ENCODE measurements at regions not wholly inside any gene's neighbourhood (a gene's known extent, or its start where the extent isn't known, plus 50 kb on each side); places are given as distances from the start of the nearest gene placed in this dataset.

DNA sequence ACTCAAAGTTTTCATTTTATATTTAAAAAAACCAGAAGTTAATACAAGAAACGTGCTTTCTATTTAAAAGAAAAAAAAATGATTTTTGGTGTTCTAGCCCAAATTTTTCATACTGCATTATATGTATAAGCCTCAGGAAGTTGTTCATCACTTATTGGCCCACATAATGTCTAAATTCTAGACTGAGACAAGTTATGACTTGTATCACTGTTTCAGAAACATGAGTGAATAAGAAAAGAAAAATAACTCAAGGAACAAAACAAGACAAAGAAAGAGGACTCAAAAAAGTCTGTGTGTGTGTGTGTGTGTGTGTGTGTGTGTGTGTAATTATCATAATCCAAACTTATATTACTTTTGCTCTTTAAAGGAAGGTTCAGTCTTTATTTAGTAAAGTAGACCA lies 929.8 kb downstream of the GALC start:
- no peak for TF ChIP-seq POLR2A (IDR thresholded peaks at IDR 0.05; ENCODE audit: extremely low read depth, insufficient read length)
- TF ChIP-seq MYC (IDR thresholded peaks at IDR 0.05; ENCODE audit: low read depth, low read length): no peak
- TF ChIP-seq, protein P1, sequence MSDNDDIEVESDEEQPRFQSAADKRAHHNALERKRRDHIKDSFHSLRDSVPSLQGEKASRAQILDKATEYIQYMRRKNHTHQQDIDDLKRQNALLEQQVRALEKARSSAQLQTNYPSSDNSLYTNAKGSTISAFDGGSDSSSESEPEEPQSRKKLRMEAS (IDR thresholded peaks at IDR 0.05; ENCODE audit: low read depth, low read length): no peak
- TF ChIP-seq, protein P2, sequence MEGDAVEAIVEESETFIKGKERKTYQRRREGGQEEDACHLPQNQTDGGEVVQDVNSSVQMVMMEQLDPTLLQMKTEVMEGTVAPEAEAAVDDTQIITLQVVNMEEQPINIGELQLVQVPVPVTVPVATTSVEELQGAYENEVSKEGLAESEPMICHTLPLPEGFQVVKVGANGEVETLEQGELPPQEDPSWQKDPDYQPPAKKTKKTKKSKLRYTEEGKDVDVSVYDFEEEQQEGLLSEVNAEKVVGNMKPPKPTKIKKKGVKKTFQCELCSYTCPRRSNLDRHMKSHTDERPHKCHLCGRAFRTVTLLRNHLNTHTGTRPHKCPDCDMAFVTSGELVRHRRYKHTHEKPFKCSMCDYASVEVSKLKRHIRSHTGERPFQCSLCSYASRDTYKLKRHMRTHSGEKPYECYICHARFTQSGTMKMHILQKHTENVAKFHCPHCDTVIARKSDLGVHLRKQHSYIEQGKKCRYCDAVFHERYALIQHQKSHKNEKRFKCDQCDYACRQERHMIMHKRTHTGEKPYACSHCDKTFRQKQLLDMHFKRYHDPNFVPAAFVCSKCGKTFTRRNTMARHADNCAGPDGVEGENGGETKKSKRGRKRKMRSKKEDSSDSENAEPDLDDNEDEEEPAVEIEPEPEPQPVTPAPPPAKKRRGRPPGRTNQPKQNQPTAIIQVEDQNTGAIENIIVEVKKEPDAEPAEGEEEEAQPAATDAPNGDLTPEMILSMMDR (IDR thresholded peaks at IDR 0.05; ENCODE audit: low read depth, low read length): no peak
- H3K4me3 ChIP-seq (ENCODE audit: low read depth, low read length): no peak overlapping the region
- no peak for DNase-seq (ENCODE audit: low read depth)

DNA sequence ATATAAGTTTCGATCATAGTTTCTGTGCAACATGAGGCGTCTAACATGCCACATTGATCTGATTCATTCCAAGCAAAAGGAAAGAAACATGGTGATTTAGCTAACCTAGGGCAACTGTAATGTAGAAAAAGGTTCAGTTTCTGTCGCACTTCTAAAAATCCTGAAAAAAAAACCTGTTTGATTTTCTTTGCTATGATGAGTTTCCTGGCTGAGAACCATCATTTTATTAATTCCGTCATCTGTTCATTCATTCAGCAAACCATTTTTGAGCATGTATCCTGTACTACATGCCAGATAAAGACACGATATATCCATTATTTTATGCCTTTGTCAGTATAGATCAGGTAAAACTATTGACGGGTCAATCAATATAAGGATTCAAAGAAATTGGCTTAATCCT lies 932.6 kb downstream of the GALC start:
- no peak for TF ChIP-seq POLR2A (IDR thresholded peaks at IDR 0.05; ENCODE audit: extremely low read depth, insufficient read length)
- TF ChIP-seq, protein P2 (IDR thresholded peaks at IDR 0.05; ENCODE audit: low read depth, low read length): no peak
- TF ChIP-seq, protein P1 (IDR thresholded peaks at IDR 0.05; ENCODE audit: low read depth, low read length): no peak
- no peak for TF ChIP-seq MYC (IDR thresholded peaks at IDR 0.05; ENCODE audit: low read depth, low read length)
- H3K4me3 ChIP-seq (ENCODE audit: low read depth, low read length): no peak overlapping the region
- DNase-seq (ENCODE audit: low read depth): no peak

DNA sequence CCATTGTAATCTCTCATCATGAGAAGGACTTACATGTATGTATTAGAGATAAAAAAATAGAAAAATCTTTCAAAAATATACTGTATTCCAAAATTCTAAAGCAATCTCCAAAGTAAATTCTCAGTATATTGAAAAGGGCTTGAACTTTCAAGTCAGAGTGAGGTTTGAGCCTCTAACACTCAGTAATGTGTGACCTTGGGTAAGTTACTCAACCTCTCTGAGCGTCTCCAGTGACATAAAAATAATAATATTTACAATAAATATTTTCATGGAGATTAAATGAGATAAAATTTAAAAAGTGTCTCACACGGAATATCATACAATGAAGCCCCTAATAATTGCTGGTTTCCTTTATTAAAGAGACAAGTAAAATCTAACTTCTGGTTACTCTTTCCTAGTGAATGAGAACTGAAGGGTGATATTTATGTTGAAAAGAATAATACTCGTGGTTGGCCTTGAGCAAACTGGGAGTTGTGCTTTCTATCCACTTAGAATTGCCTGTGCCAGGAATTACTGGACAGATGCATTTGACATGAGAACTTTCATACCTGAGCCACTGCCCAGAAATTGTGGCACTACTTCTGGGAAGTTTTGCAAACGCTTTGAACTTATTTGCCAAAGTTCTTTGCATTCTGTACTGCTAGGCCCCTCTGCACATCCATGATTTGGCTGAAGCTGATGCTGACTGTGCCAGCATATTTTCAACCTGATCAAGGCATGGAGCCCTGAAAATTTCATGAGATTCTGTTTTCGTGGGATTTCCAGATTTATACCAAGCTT lies 933.7 kb downstream of the GALC start:
- no peak for DNase-seq (ENCODE audit: low read depth)
- no peak overlapping the region for H3K4me3 ChIP-seq (ENCODE audit: low read depth, low read length)

DNA sequence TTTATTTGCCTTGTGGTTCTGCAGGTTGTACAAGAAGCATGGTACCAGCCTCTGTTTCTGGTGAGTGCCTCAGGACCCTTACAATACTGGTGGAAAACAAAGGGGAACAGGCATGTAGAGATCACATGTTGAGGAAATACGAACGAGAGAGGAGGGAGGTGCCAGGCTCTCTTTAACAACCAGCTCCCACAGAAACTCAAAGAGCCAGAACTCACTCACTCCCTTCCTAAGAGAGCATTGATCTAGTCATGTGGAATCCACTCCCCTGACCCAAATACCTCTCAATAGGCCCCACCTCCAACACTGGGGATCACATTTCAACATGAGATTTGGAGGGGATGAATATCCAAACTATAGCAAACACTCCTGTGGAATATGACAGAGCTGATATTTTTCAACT lies 938.0 kb downstream of the GALC start:
- no peak for DNase-seq (ENCODE audit: low read depth)
- H3K4me3 ChIP-seq (ENCODE audit: low read depth, low read length): no peak overlapping the region
- TF ChIP-seq POLR2A (IDR thresholded peaks at IDR 0.05; ENCODE audit: extremely low read depth, insufficient read length): no peak
- no peak for TF ChIP-seq MYC (IDR thresholded peaks at IDR 0.05; ENCODE audit: low read depth, low read length)
- TF ChIP-seq, protein P1 (IDR thresholded peaks at IDR 0.05; ENCODE audit: low read depth, low read length): no peak
- TF ChIP-seq, protein P2 (IDR thresholded peaks at IDR 0.05; ENCODE audit: low read depth, low read length): no peak

More for the DNA sequence above, 933.7 kb downstream of the GALC start:
- TF ChIP-seq, protein P1 (IDR thresholded peaks at IDR 0.05; ENCODE audit: low read depth, low read length): no peak
- TF ChIP-seq POLR2A (IDR thresholded peaks at IDR 0.05; ENCODE audit: extremely low read depth, insufficient read length) (no peak), MYC (IDR thresholded peaks at IDR 0.05; ENCODE audit: low read depth, low read length) (no peak)
- TF ChIP-seq, protein P2 (IDR thresholded peaks at IDR 0.05; ENCODE audit: low read depth, low read length): no peak

DNA sequence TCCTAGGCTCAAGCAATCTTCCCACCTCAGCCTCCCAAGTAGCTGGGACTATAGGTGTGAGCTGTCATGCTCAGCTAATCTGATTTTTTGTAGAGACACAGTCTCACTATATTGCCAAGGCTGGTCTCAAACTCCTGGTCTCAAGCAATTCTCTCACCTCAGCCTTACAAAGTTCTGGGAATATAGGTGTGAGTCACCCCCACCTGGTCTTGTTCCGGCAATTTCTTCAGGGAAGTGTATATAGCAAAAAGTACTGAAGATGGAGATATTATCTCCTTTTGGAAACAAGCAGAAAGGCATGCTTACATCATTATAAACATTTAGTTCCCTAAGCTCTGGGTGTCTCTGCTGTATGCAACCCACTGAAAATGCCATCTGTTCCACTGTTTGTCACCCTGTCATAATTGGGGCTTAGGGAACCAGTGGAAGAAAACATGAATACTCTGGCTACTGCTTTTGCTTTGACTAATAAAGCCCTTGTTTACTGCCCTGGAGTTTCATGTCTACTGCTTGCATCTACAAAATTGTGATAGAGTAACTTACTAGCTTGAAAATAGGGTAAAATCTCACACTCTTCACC lies 940.2 kb downstream of the GALC start:
- no peak for DNase-seq (ENCODE audit: low read depth)
- H3K4me3 ChIP-seq (ENCODE audit: low read depth, low read length): no peak overlapping the region
- TF ChIP-seq, protein P1 (IDR thresholded peaks at IDR 0.05; ENCODE audit: low read depth, low read length): no peak
- no peak for TF ChIP-seq MYC (IDR thresholded peaks at IDR 0.05; ENCODE audit: low read depth, low read length)

DNA sequence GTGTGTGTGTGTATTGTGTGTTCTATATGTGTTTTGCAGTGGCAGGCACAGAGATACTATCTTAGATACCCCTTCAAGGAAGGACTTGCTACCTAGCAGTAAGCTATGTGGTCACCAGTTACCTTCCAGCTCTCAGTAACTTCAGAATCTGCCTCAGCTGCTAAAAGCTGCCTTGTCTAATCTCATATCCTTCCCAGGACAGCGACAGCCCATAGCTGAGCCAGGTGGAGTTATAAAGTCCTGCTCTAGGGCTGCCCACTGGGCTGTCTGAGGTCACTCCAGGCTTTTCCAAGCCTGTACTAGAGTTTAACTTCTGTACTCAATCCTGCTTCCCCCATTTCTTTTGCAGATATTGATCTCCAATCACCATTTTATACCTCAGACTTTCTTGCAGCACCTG lies 942.6 kb downstream of the GALC start:
- DNase-seq (ENCODE audit: low read depth): no peak
- TF ChIP-seq POLR2A (IDR thresholded peaks at IDR 0.05; ENCODE audit: extremely low read depth, insufficient read length): no peak
- no peak for TF ChIP-seq MYC (IDR thresholded peaks at IDR 0.05; ENCODE audit: low read depth, low read length)
- TF ChIP-seq, protein P1 (IDR thresholded peaks at IDR 0.05; ENCODE audit: low read depth, low read length): no peak
- TF ChIP-seq, protein P2 (IDR thresholded peaks at IDR 0.05; ENCODE audit: low read depth, low read length): no peak

More for the DNA sequence above, 942.6 kb downstream of the GALC start:
- no peak overlapping the region for H3K4me3 ChIP-seq (ENCODE audit: low read depth, low read length)

Measured in NB4 (cell line).